A549 (cell line): ENCODE measurements at regions not wholly inside any gene's neighbourhood (a gene's known extent, or its start where the extent isn't known, plus 50 kb on each side); places are given as distances from the start of the nearest gene placed in this dataset.

Source experiments
- ATAC-seq, 2 experiments: fragments of 200-7000 bp in 1 of 2; fragments of >200 bp in 1 of 2; cut with Nextera tagmentation in 1 of 2; cut with Tn5 transposase in 1 of 2; 3 replicates each; pipeline versions ENCODE4 v1.8.0 to v1.9.1; 2018 to 2020; ENCODE audit warnings: mild to moderate bottlenecking in 1 of 2, moderate library complexity in 1 of 2
- CTCF ChIA-PET: fragments of 300-600 bp; sonication (Branson Sonifier 250); formaldehyde crosslinking; extraction: SDS; loops from one replicate; lab custom pipeline; 2021; ENCODE audit warnings: antibody characterized with exemption, inconsistent platforms; lab: Yijun Ruan, JAX
- POLR2A ChIA-PET: fragments of 350-600 bp; formaldehyde crosslinking; extraction: SDS; loops from one replicate; lab custom pipeline; 2021; ENCODE audit warnings: antibody characterized with exemption, inconsistent platforms; lab: Yijun Ruan, JAX
- DNase-seq, 2 experiments: peaks; one replicate each; pipeline versions ENCODE4 v3.0.0 to v3.0.0-alpha.2; 2011 to 2016; ENCODE audit warnings: low read depth in 1 of 2, low spot score in 1 of 2
- FAIRE-seq: peaks from 2 replicates; lab custom pipeline; 2011; peaks lifted over from hg19 to GRCh38; lab: Jason Lieb, UNC
- H3K27ac ChIP-seq, 2 experiments: fragments of >200 bp; sonication (Bioruptor Twin); formaldehyde crosslinking; 3 replicates each; pipeline ENCODE4 v1.5.1; 2016 to 2017
- H3K4me1 ChIP-seq: fragments of >200 bp; sonication (Bioruptor Twin); formaldehyde crosslinking; 3 replicates; pipeline ENCODE4 v1.6.1; 2016
- H3K4me2 ChIP-seq: fragments of >200 bp; sonication (Bioruptor Twin); formaldehyde crosslinking; 3 replicates; pipeline ENCODE4 v1.6.1; 2016
- H3K4me3 ChIP-seq: fragments of >200 bp; sonication (Bioruptor Twin); formaldehyde crosslinking; 3 replicates; pipeline ENCODE4 v1.5.1; 2016
- H3K9me3 ChIP-seq: fragments of >200 bp; sonication (Bioruptor Twin); formaldehyde crosslinking; 3 replicates; pipeline ENCODE4 v1.6.1; 2016
- CBX8 ChIP-seq: fragments of 200-600 bp; sonication (generic); IDR thresholded peaks from 2 replicates; pipeline ENCODE4 v1.6.1; 2016
- CEBPB ChIP-seq, 2 experiments: fragments of >200 bp in 1 of 2; sonication (Bioruptor Twin) in 1 of 2; formaldehyde crosslinking in 1 of 2; IDR thresholded peaks; 2 replicates each; pipeline ENCODE4 v1.6.1; 2012 to 2016
- EHF ChIP-seq: fragments of 250-450 bp; sonication (Bioruptor Pico); IDR thresholded peaks from 2 replicates; pipeline ENCODE4 v1.5.0; 2020; ENCODE audit warnings: mild to moderate bottlenecking
- EHMT2 ChIP-seq: fragments of 200-600 bp; sonication (generic); IDR thresholded peaks from 2 replicates; pipeline ENCODE4 v1.6.1; 2016; ENCODE audit warnings: antibody characterized with exemption, low read depth, mild to moderate bottlenecking, moderate library complexity
- ELK1 ChIP-seq: fragments of 150-350 bp; IDR thresholded peaks from 2 replicates; pipeline ENCODE4 v1.6.1; 2014; ENCODE audit warnings: low read depth, mild to moderate bottlenecking, low read length
- FOSB ChIP-seq: fragments of 250-450 bp; sonication (Bioruptor Pico); IDR thresholded peaks from 2 replicates; pipeline ENCODE4 v1.5.0; 2020; ENCODE audit warnings: mild to moderate bottlenecking, moderate library complexity
- HDAC2 ChIP-seq: fragments of 200-600 bp; sonication (generic); IDR thresholded peaks from 2 replicates; pipeline ENCODE4 v1.6.1; 2016
- HOXB5 ChIP-seq: fragments of 250-450 bp; sonication (Bioruptor Pico); IDR thresholded peaks from 2 replicates; pipeline ENCODE4 v1.5.0; 2020; ENCODE audit warnings: mild to moderate bottlenecking, moderate library complexity
- JUN ChIP-seq, 2 experiments: fragments of >200 bp; sonication (Bioruptor Twin); formaldehyde crosslinking; IDR thresholded peaks; 2 replicates in 1 of 2; 3 replicates in 1 of 2; pipeline ENCODE4 v1.6.1; 2016 to 2017
- KDM1A ChIP-seq: fragments of 200-600 bp; sonication (generic); IDR thresholded peaks from 2 replicates; pipeline ENCODE4 v1.6.1; 2016; ENCODE audit warnings: low read depth, mild to moderate bottlenecking
- MAFK ChIP-seq: fragments of 450-650 bp; IDR thresholded peaks from 2 replicates; pipeline ENCODE4 v1.6.1; 2014; ENCODE audit not compliant: partially characterized antibody
- NR3C1 ChIP-seq: fragments of >200 bp; sonication (Bioruptor Twin); formaldehyde crosslinking; IDR thresholded peaks from 3 replicates; pipeline ENCODE4 v1.6.1; 2017
- POLR2A ChIP-seq: IDR thresholded peaks from 2 replicates; pipeline ENCODE4 v1.6.1; 2012; ENCODE audit warnings: mild to moderate bottlenecking, low read length
- RARB ChIP-seq: fragments of 250-450 bp; sonication (Bioruptor Pico); IDR thresholded peaks from 2 replicates; pipeline ENCODE4 v1.8.0; 2021; ENCODE audit warnings: mild to moderate bottlenecking, moderate library complexity
- RFX5 ChIP-seq: fragments of 450-650 bp; IDR thresholded peaks from 2 replicates; pipeline ENCODE4 v1.7.1; 2014; ENCODE audit warnings: antibody characterized with exemption, mild to moderate bottlenecking, moderate library complexity
- RNF2 ChIP-seq: fragments of 200-600 bp; sonication (generic); IDR thresholded peaks from 2 replicates; pipeline ENCODE4 v1.6.1; 2016; ENCODE audit warnings: low read depth, mild to moderate bottlenecking, antibody characterized with exemption, moderate library complexity, borderline replicate concordance
- TFCP2L1 ChIP-seq: fragments of 250-450 bp; sonication (Bioruptor Pico); IDR thresholded peaks from 2 replicates; pipeline ENCODE4 v1.5.0; 2021; ENCODE audit warnings: mild to moderate bottlenecking
- ZC3H11A ChIP-seq: fragments of 450-650 bp; IDR thresholded peaks from 2 replicates; pipeline ENCODE4 v1.6.1; 2014; ENCODE audit warnings: antibody characterized with exemption, mild to moderate bottlenecking
- WGBS: methylation state at CpG from one replicate; pipeline ENCODE4 v1.1.6; 2017; ENCODE audit errors: missing lambda C conversion rate; 5-methylcytosine and 5-hydroxymethylcytosine counted together
- TF ChIP-seq, protein P1 (sequence below): IDR thresholded peaks from 2 replicates; pipeline ENCODE4 v1.6.1; 2012; ENCODE audit warnings: low read depth, borderline replicate concordance
- TF ChIP-seq, protein P2 (sequence below): fragments of 200-600 bp; sonication (generic); IDR thresholded peaks from 2 replicates; pipeline ENCODE4 v1.6.1; 2016; ENCODE audit warnings: antibody characterized with exemption, mild to moderate bottlenecking, moderate library complexity
- TF ChIP-seq, protein P3 (sequence below): fragments of >200 bp; sonication (Bioruptor Twin); formaldehyde crosslinking; IDR thresholded peaks from 3 replicates; pipeline ENCODE4 v1.5.1; 2016

DNA sequence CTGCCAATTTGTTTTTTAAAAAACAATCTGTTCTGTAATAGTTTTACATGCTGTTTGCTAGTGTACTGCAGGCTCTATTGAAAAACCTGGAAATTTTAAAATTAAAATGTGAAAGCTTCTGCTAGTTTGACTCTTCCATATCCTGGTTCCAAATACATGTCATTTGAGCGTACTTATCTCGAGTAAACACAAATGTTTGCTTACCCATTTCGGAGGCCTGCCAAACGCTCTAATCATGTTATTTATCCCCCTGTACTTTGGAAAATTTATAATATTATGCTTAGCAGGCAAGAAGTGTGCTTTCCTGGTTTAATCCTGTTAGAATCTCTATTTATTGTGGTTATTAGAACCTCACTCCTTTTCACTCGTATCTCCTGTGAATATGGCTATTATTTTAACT lies 476.8 kb upstream of the CYLC2 start:
- ATAC-seq (no peak), DNase-seq (no peak), FAIRE-seq (no peak)
- no peak overlapping the region for H3K27ac ChIP-seq
- 12% methylated on average over 5 of the region's 5 CpGs for WGBS
- H3K4me2 ChIP-seq = no peak overlapping the region
- ChIA-PET POLR2A (no interaction called here), CTCF (no interaction called here)
- TF ChIP-seq JUN (IDR thresholded peaks at IDR 0.05) (no peak), NR3C1 (no peak), HOXB5 (CRISPR knock-in tag) (no peak), RNF2 (no peak), KDM1A (no peak), FOSB (CRISPR knock-in tag) (no peak), POLR2A (no peak), RARB (CRISPR knock-in tag) (no peak), CBX8 (no peak), TFCP2L1 (CRISPR knock-in tag) (no peak), MAFK (no peak), EHMT2 (no peak), EHF (CRISPR knock-in tag) (no peak), HDAC2 (no peak)
- TF ChIP-seq, protein P1, sequence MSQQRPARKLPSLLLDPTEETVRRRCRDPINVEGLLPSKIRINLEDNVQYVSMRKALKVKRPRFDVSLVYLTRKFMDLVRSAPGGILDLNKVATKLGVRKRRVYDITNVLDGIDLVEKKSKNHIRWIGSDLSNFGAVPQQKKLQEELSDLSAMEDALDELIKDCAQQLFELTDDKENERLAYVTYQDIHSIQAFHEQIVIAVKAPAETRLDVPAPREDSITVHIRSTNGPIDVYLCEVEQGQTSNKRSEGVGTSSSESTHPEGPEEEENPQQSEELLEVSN = no peak
- H3K9me3 ChIP-seq = no peaks in the 10 kb centered on the region
- no peaks in the 10 kb centered on the region for H3K4me1 ChIP-seq
- no peak overlapping the region for H3K4me3 ChIP-seq

DNA sequence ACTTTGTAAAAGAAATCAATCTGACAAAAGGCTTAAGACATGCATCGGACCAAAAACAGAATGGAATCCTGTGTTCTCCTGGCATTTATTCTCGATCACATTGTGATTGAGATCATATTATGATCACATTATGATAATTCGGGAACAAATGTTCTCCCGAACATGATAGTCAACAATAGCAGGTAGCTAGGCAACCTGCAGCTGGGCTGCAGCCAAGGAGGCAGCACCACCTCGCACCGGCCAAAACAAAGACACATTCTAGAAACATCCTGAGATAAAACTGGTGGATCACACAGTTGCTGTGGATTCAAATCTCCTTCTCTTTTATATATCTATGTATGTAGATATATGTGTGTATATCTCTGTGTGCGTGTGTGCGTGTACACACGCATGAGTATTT lies 480.6 kb upstream of the CYLC2 start:
- H3K9me3 ChIP-seq = no peaks in the 10 kb centered on the region
- FAIRE-seq = no peak
- no peak for ATAC-seq
- ChIA-PET POLR2A (no interaction called here), CTCF (no interaction called here)
- no peaks in the 10 kb centered on the region for H3K4me1 ChIP-seq
- no peak overlapping the region for H3K27ac ChIP-seq
- no peak overlapping the region for H3K4me3 ChIP-seq
- H3K4me2 ChIP-seq = no peak overlapping the region
- DNase-seq = no peak
- 30% methylated on average over 9 of the region's 9 CpGs for WGBS
- no peak for TF ChIP-seq RARB (CRISPR knock-in tag)
- TF ChIP-seq CEBPB (IDR thresholded peaks at IDR 0.05) = no peak
- no peak for TF ChIP-seq RFX5
- TF ChIP-seq, protein P2, sequence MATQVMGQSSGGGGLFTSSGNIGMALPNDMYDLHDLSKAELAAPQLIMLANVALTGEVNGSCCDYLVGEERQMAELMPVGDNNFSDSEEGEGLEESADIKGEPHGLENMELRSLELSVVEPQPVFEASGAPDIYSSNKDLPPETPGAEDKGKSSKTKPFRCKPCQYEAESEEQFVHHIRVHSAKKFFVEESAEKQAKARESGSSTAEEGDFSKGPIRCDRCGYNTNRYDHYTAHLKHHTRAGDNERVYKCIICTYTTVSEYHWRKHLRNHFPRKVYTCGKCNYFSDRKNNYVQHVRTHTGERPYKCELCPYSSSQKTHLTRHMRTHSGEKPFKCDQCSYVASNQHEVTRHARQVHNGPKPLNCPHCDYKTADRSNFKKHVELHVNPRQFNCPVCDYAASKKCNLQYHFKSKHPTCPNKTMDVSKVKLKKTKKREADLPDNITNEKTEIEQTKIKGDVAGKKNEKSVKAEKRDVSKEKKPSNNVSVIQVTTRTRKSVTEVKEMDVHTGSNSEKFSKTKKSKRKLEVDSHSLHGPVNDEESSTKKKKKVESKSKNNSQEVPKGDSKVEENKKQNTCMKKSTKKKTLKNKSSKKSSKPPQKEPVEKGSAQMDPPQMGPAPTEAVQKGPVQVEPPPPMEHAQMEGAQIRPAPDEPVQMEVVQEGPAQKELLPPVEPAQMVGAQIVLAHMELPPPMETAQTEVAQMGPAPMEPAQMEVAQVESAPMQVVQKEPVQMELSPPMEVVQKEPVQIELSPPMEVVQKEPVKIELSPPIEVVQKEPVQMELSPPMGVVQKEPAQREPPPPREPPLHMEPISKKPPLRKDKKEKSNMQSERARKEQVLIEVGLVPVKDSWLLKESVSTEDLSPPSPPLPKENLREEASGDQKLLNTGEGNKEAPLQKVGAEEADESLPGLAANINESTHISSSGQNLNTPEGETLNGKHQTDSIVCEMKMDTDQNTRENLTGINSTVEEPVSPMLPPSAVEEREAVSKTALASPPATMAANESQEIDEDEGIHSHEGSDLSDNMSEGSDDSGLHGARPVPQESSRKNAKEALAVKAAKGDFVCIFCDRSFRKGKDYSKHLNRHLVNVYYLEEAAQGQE = no peak
- TF ChIP-seq, protein P3, sequence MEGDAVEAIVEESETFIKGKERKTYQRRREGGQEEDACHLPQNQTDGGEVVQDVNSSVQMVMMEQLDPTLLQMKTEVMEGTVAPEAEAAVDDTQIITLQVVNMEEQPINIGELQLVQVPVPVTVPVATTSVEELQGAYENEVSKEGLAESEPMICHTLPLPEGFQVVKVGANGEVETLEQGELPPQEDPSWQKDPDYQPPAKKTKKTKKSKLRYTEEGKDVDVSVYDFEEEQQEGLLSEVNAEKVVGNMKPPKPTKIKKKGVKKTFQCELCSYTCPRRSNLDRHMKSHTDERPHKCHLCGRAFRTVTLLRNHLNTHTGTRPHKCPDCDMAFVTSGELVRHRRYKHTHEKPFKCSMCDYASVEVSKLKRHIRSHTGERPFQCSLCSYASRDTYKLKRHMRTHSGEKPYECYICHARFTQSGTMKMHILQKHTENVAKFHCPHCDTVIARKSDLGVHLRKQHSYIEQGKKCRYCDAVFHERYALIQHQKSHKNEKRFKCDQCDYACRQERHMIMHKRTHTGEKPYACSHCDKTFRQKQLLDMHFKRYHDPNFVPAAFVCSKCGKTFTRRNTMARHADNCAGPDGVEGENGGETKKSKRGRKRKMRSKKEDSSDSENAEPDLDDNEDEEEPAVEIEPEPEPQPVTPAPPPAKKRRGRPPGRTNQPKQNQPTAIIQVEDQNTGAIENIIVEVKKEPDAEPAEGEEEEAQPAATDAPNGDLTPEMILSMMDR = no peak
- no peak for TF ChIP-seq ZC3H11A
- TF ChIP-seq ELK1 = no peak
